ENCODE measurements at regions not wholly inside any gene's neighbourhood (a gene's known extent, or its start where the extent isn't known, plus 50 kb on each side); places are given as distances from the start of the nearest gene placed in this dataset.

DNA sequence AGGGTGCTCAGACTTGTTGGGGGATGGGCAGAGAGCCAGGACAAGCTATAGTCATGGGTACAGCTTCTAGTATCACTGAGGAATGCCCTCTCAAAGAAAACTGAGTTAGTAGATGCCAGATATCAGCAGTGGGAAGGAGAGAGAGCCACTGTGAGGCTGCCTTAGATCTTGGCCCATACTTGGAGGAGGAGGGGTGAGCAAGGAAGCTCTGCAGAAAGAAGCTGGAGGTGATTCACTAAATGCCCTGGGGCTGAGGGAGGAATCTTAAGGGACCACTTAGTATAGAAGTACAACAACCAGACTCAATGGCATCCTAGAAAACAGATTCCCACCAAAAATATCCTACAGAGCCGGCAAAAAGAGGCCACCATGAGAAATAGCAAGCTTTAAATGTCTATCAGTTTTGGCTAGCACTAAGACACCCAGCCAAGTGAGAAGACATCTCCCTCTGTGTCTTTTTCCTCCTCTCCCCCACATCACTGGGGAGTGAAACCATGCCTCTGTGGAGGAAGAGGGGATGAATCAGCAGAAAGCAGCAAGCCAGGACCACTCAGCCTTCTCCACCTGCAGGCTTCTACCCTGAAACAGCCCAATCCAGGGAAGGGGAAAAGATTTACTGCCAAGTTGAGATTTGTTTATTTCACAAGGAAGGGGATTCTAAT is 282.5 kb upstream of the STT3B start:
- TF ChIP-seq CBX8 (IDR thresholded peaks at IDR 0.05): no peak
- no peak for TF ChIP-seq MYC (IDR thresholded peaks at IDR 0.05; ENCODE audit: borderline replicate concordance, low read length)
- TF ChIP-seq, protein P1, sequence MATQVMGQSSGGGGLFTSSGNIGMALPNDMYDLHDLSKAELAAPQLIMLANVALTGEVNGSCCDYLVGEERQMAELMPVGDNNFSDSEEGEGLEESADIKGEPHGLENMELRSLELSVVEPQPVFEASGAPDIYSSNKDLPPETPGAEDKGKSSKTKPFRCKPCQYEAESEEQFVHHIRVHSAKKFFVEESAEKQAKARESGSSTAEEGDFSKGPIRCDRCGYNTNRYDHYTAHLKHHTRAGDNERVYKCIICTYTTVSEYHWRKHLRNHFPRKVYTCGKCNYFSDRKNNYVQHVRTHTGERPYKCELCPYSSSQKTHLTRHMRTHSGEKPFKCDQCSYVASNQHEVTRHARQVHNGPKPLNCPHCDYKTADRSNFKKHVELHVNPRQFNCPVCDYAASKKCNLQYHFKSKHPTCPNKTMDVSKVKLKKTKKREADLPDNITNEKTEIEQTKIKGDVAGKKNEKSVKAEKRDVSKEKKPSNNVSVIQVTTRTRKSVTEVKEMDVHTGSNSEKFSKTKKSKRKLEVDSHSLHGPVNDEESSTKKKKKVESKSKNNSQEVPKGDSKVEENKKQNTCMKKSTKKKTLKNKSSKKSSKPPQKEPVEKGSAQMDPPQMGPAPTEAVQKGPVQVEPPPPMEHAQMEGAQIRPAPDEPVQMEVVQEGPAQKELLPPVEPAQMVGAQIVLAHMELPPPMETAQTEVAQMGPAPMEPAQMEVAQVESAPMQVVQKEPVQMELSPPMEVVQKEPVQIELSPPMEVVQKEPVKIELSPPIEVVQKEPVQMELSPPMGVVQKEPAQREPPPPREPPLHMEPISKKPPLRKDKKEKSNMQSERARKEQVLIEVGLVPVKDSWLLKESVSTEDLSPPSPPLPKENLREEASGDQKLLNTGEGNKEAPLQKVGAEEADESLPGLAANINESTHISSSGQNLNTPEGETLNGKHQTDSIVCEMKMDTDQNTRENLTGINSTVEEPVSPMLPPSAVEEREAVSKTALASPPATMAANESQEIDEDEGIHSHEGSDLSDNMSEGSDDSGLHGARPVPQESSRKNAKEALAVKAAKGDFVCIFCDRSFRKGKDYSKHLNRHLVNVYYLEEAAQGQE (IDR thresholded peaks at IDR 0.05): no peak
- TF ChIP-seq, protein P2, sequence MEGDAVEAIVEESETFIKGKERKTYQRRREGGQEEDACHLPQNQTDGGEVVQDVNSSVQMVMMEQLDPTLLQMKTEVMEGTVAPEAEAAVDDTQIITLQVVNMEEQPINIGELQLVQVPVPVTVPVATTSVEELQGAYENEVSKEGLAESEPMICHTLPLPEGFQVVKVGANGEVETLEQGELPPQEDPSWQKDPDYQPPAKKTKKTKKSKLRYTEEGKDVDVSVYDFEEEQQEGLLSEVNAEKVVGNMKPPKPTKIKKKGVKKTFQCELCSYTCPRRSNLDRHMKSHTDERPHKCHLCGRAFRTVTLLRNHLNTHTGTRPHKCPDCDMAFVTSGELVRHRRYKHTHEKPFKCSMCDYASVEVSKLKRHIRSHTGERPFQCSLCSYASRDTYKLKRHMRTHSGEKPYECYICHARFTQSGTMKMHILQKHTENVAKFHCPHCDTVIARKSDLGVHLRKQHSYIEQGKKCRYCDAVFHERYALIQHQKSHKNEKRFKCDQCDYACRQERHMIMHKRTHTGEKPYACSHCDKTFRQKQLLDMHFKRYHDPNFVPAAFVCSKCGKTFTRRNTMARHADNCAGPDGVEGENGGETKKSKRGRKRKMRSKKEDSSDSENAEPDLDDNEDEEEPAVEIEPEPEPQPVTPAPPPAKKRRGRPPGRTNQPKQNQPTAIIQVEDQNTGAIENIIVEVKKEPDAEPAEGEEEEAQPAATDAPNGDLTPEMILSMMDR (IDR thresholded peaks at IDR 0.05): no peak
- no peak for TF ChIP-seq SREBF2 (IDR thresholded peaks at IDR 0.05)
- TF ChIP-seq, protein P3, sequence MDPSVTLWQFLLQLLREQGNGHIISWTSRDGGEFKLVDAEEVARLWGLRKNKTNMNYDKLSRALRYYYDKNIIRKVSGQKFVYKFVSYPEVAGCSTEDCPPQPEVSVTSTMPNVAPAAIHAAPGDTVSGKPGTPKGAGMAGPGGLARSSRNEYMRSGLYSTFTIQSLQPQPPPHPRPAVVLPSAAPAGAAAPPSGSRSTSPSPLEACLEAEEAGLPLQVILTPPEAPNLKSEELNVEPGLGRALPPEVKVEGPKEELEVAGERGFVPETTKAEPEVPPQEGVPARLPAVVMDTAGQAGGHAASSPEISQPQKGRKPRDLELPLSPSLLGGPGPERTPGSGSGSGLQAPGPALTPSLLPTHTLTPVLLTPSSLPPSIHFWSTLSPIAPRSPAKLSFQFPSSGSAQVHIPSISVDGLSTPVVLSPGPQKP (IDR thresholded peaks at IDR 0.05; ENCODE audit: low read depth, low read length): no peak
- TF ChIP-seq USF2 (IDR thresholded peaks at IDR 0.05): no peak
- no peak for TF ChIP-seq NPAS2 (CRISPR knock-in tag; IDR thresholded peaks at IDR 0.05; ENCODE audit: borderline replicate concordance)
- TF ChIP-seq POLR2A (IDR thresholded peaks at IDR 0.05; ENCODE audit: low read length): no peak
- no peak for TF ChIP-seq RAD21 (conservative IDR thresholded peaks at IDR 0.05 in 1 of 2, IDR thresholded peaks at IDR 0.05 in 1 of 2)
- no peak for TF ChIP-seq BHLHE40 (IDR thresholded peaks at IDR 0.05; ENCODE audit: low read depth, low read length)
- no peak for TF ChIP-seq EP300 (IDR thresholded peaks at IDR 0.05)
- TF ChIP-seq MAX (IDR thresholded peaks at IDR 0.05): no peak
- no peak for TF ChIP-seq JUN (IDR thresholded peaks at IDR 0.05)

Measured in A549 (cell line).